ENCODE measurements at regions not wholly inside any gene's neighbourhood (a gene's known extent, or its start where the extent isn't known, plus 50 kb on each side); places are given as distances from the start of the nearest gene placed in this dataset.

DNA sequence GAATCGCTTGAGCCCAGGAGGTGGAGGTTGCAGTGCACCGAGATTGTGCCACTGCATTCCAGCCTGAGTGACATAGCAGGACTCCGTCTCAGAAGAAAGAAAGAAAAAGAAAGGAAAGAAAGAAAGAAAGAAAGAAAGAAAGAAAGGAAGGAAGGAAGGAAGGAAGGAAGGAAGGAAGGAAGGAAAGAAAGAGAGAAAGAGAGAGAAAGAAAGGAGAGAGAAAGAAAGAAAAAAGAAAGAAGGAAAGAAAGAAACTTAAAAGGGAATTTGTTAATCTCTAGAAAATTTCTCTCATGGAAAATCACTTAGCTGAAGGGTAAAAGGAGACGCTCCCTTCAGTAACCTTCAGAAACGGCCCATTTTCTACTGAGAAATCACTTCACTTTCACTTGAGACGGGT, 279.5 kb upstream of the KLF6 start:
- no peak for DNase-seq

DNA sequence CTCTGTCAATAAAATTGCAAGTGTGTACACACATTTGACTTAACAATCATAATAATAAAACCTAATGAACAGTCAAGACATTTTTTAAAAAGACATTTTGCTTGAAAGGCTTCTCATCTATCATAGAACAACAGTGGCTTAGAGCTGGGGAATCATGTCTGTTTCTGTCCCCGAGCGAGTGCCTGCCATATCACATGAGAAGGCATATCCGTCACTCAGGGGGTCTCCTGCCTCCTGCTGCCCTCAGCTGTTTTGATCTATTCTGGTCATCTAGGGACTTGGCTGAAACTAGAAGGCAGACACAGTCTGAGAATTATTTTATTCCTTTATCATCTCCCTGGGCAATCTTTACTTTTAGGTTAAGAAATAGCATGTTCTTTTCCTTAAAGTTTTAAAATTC, 278.7 kb upstream of the KLF6 start:
- DNase-seq: no peak

DNA sequence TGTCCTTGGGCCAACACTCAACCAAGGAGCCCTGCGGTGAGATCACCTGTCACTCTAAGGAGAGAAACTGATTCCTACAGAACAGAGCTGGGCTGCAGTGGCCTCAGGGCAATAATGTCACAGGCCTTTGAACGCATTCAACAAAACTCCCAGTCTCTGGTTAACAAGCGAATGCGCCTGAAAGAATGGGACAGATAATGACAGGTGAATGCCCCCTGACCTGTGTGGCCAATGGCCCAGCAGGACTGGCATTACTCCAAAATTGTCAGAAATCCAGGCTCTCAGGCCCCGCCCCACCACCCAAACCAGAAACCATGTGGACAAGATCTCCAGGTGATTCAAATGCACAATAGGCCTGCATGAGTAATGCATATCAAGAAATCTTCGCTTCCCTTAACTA, 277.7 kb upstream of the KLF6 start:
- DNase-seq: no peak

DNA sequence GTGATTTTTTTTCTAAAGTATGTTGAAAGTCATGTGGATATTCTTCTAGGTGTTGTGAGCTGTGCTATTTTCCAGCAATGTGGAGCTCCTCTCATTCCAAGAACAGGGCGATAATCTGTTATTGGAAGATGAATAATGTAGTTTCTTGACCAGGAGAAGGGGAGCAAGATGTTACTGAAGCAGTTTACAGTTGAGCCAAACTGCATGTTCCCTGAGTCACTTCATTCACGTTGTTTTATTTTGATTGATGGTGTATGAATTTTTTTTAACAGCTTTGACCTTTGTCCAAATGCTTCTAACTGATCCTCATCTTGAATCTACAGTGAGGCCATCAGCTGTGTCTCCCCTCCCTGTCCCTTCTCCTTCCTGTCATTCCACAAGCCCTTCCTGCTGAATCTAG, 277.1 kb upstream of the KLF6 start:
- DNase-seq: no peak

DNA sequence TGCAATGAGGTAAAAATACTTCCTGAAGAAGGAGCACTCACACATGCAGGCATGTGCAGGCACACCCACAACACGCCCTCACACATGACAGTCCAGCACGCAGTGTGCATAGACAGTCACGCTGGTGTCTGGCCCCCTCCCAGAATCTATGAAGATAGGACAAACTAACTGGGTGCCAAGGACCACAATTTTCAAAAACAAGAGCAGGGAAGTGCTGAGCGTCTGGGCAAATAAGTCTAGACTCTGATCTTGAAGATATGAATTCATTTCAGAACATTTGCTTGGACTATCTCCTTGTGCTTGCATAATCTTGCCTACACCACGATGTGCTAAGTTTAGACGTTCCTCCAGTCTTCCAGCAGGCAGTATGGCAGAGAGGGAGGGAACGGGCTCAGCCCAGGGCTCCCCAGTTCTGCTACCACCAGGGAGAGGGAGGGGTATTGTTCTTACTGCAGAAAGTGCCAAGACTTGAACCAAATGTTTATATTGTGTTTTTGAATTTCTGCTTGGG, 276.5 kb upstream of the KLF6 start:
- DNase-seq: no peak

DNA sequence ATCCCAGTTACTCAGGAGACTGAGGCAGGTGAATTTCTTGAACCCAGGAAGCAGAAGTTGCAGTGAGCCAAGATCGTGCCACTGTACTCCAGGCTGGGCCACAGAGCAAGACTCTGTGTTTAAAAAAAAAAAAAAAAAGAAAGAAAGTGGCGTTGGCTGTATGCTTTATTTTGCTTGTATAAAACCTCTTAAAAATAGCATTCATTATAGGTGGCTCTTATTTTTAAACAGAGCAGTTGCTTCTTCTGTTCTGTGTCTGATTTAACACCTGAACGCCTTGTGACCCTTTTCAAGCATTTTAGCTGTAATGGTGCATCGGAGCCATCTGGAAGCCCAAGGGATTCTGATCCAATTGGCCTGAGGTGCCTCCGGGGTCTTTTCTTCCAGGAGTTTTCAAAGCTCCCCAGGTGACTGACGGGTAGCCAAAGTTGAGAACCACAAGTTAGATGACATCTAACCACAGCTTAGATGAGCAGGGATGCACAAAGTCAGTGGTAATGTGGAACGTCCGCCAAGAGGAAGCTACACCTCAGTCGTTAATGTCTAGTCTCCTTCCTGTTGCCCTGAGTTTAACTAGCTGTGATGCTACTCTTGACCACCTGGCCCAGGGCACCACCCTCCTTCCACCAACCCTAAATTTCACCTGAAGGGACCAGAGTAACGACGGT, 274.6 kb upstream of the KLF6 start:
- DNase-seq: no peak

DNA sequence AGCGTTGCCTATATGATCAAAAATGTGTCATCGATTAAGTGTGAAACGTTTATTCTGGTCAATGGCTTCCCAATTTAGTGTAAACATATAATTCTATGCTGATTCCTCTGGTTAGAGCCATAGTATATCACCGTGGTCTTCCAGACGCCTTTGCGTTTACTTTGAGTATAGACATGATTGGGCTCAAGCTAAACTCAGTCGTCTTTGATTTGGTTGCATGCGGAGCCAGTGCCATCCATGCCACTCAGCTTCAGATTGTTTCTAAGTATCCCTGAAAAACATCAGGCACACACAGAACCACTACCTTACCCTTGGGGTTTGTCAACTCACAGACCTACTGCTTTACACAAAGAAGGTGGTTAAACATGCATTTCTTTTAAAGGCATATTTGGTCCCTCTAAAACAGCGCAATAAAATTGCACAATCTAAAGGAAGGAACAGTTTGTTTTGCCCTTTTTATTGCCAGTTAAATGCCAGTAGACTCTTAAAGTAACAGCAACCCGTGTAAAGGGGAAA, 273.6 kb upstream of the KLF6 start:
- DNase-seq: no peak

DNA sequence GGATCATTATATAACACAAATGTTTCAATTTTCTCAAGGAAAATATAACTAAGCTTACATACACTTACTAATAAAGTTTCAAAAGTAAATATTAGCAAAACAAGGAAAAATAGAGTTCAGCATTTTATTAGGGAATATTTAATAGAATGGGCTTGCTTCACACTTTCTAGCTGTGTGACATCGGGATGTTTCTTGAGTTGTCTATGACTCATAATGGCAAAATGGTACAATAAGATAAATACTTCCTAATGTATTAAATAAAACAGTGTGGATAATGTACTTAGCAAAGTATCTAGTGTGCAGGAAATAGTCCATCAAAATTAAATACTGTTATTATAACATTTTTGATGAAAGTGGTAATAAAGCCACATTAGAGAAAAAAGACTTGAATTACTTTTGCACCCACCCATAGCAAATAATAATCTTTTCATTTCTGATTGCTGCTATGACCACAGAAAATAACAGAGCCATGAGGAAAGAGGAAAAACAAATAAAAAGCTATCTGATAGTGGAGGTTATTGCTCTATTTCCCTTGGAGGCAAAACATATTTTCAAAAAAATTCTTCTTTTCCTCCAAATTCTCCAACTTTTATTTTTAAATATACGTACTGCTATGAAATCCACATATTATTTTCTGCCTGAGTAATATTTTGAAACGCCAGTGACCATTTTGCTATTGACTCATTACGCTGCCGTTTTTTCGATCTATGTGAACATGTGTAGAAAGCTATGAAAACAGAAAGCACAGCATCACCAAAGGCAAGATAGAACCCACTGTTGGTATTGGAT, 272.9 kb upstream of the KLF6 start:
- DNase-seq: no peak

DNA sequence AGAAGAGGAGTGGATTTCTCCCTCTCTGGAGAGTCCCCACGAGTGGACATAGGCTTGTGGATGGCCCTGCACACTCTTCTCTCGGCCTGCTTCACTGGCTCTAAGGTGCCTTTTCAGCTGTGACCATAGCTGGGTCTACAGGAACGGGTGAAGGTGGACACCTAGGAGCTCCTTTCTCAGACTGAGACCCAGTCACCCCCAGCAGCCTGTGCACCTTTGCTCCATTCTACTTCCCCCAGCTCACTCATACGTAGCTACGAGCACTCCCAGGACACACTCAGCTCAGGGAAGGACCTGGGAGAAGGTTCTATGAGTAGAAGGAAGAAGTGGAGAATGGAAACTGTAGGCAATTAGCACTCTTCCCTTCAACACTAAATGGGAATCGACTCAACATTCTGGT, 272.0 kb upstream of the KLF6 start:
- DNase-seq: no peak

DNA sequence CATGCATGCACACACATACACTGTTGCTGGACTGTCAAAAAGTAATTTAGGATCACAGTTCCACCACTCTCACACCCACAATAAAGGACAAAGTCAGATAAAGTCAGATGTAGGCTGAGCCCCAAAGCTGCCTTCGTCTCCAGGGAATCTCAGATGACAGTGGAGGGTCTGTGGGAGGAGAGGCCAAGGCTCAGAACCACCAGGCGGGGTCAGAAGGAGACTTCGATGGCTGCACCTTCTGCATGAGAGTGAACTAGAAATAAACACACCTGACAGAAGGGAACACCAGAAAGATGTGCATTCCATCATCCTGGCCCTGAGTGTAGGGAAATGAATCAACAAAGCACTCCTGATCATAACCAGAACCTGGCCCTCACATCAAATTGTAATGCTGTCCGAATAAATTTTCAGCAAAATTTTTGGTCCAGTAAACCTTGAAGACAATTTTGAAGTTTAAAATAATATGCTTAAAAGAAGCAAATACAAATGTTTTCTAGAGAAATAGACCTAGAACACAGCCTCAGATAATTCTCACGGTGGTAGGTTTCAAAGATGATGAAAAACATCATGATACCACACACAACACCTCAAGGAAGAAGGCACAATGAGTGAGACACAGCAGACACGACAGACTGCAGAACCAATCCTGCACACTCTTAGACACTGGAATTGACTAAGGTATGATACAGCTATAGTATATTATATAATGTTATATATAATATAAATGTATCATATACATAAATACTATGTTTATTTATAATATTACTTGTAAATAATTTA, 269.8 kb upstream of the KLF6 start:
- no peak for DNase-seq

DNA sequence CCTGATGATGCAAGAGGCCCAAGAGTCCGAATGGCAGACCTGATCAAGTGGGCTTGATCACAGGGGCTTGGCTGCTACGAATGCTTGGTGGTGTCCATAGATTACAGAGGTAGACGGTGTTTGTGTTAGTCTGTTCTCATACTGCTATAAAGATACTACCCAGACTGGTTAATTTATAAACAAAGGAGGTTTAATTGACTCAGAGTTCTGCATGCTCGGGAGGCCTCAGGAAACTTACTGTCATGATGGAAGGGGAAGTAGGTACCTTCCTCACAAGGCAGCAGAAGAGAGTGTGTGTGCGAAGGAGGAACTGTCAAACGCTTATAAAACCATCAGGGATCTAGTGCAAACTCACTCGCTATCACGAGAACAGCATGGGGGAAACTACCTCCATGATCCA, 268.9 kb upstream of the KLF6 start:
- DNase-seq: no peak

DNA sequence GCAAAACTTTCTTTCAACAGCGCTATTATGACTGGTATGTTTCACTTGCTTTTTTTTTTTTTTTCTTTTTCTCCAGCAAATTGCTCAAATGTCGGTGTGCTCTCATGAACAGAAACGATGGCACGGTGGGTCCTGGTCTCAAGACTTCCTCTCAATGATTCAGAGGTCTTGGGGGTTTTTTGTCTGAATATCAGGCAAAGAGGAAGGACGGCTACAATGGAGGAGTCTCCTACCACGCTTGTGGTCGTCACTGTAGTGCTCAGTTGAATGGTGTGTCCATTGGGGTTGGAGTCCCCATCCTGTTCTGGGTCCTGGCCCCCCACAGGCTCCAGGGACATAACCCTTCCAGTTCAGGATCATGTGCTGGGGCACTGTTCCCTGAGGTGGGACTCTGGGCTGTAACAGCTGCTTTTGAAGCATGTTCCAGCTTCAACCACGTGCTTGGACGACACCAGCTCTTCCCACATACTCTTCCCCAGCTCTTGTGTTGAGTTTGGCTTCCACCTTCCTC, 266.7 kb upstream of the KLF6 start:
- no peak for DNase-seq

DNA sequence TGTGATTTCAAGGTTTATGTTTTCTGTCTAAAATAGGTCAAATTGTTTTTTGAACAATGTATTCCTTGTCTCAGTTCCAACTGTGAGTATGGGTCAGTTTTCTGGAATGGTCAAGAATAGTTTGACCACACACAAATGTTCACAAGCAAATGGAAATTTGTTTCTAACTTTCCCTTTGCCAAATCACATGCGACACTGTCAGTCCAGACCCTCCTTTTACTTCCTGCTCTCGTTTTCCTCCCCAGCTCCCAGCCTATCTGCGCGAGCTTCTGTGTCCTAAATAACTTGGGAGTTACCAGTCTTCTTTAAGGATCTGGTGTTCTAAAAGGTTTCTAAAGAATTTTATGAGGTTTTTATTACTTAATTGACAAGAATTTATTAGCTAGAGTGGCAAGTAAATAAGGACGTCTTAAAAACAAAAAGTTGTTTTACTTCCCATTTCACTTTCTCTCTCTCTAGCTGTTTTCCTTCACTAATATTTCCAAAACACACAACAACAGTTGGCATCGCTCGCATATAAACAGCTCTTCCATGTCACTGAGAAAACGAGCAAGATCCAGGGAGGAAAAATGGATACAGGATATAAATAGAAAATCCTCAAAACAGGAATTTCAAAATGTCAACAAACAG, 266.1 kb upstream of the KLF6 start:
- DNase-seq: no peak

DNA sequence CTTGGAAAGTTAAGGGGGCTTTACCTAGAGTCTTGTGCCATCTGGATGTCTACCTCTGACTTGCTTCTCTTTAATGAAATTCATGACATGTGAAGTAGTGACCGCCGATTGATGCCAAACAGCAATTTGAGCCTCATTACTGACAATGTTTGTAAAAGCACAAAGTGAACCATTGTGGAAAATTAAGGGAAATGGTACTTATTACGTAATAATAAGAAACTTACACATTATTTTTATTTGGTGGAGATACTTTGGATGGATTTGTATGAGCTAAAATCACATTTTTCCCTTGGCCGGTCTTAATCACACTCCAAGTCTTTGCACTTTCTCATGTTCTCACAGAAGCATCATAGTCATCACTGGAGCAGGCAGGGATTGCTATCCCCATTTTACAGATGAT, 265.1 kb upstream of the KLF6 start:
- no peak for DNase-seq

DNA sequence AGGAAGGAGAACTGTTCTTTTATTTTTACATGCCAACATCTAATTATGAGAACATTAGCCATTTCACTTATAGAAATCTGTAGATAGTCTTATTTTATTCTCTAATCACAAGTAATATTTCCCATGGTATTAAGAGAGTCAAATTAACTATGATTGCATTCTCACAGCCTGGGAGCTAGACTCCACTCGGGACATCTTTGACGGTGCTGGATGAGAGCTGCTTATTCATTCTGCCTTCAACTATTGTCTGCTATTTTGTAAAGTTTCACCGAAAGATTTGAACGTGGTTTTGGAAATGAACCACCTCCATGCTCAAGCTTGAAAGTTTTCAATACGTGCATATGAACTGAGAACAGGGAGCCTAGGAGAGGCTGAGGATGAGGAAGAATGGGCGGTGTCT, 264.3 kb upstream of the KLF6 start:
- DNase-seq: no peak

DNA sequence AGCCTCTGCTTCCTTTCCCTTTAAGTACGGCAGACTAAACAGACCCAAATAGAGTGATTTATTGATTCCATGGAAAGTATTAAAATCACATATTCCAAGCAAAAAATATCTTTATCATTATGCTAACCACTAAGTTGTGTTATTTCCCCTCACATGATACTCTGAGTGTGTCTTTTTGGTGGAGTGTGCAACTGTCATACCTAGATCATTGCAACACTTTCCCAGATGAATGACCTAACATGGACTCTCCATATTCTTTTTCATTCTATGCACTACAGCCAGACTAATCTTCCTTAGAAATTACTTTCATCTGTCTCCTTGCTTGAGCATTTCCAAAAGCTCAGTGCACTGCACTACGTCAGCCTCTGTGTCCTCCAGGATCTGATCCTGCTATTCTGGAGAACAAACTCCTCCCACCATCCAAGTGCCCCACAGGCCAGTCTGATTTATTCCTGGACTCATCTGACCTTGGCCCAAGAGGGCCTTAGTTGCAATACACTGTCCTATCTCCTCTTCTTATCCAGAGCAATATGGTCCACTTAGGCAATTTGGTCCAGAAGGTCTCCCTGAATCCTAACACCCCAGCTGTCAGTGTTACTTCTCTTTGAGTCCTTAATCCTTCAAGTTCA, 263.3 kb upstream of the KLF6 start:
- no peak for DNase-seq

DNA sequence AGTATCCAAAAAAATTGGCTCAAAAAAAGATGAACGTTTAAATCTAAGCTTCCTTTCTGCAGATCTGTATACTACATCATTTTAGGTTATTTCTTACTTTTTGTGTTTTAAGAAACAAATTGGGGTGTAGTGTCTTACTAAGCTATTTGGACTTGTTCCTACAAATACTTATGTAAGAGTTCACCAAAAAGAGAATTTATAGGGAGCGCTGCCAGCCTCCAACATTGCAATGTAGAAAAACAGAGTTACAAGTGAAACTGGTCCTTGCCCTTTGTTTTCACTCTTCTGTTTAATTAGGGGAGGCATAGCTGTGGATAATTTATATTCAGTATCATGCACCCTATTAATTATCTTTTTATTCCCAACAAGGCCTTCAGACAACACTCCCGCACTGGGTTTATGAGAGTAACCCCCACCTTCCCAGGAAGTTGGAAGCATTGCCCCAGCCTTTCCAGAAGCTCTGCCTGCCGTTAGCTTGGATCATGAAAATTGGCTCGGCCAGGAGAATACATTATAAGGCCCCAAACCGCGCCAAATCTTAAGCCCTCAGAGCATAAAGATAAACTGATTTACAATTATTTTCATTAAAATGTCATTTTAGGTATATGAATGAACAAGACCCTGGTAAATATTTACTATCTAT, 261.8 kb upstream of the KLF6 start:
- DNase-seq: no peak

DNA sequence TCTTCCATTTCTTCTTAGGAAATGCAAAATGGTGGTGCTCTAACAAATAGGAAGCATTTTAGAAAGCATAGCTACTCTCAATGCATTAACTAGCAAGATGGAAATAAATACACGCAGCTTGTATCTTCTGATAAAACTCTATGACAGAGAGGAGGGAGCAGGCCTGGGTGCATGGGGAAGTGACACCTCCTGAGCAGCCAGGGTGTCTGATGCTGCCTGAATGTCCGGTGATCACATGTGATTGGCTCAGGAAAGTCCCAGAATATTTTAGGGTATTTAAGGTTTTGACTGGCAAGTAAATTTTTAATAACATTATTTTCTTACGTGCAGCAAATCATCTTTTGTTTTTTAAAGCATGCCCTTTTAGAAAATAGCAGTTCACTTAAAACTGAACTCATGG, 261.0 kb upstream of the KLF6 start:
- no peak for DNase-seq

DNA sequence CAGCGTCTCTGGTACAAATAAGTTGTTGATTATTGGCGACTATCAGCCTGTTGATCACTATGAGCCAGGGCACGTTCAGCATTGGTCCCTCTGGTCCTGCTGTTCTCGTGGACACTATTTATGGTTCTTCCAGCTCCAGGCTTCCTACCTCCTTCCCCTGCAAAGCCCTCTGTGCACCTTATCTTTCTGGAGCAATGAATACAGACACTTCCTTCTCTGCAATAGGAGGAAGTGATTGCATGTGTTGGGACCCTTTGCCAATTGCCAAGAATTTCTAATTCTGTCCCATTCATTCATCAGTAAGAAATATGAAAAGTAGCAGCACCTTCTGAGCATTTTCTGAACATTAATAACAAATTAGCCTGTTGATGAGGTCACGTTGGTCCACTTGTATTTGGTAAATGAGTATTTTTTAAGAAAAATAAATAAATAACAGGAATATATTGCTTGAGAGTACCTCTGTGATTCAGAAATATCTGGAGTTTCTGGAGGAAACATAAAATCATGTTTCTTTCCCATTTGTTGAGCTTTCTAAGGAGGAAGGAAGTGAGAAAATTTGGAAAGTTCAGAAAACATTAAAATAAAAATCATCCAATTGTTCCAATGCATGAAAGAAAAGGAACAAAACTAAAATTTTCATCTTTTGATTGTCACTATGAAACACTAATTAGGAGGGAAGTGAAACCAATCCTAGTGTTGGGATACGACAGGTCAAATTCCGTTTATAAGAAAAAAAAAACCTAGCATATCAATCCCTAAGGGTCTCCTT, 259.1 kb upstream of the KLF6 start:
- DNase-seq: no peak

DNA sequence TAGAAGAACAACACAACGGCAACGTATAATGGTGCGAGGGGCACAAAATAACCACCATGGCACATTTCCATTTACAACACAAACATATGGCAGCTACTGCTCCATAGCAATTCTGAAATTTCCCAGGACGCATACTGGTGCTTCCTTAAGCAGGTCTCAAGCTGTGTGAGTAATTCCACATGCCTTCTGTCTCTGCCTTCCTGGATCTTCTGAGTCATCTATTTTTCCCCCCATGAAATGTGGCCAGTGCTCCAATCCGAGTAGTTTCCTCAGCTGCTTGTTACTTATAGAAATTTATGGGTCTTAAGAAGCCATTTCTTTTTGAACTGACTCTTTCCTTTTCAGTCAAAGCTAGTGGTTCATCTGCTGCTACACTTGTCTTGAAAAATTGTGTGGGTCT, 256.6 kb upstream of the KLF6 start:
- DNase-seq: no peak

DNA sequence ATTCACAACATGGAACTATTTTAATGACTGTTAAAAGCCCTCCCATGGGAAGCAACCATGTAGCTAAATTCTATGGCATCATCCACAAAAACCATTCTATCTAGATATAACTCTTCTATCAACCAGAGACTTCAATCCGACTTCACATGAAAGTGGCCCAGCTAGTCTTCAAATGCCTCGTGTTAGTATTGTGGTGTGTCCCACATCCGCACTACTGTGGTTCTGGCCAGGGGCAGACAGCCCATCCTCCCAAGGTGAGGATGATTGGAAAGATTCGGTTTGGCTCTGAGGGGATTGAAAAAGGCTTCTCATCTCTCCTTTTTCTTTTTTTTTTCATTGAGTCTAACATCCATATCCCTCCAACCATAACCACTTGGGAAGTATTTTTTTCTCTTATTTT, 253.0 kb upstream of the KLF6 start:
- no peak for DNase-seq

Data from fibroblast of skin of right quadriceps (primary cell).